OCI-LY1 (cell line): ENCODE measurements at regions not wholly inside any gene's neighbourhood (a gene's known extent, or its start where the extent isn't known, plus 50 kb on each side); places are given as distances from the start of the nearest gene placed in this dataset.

Source experiments
- H2AFZ ChIP-seq: fragments of 200-600 bp; sonication (generic), shearing (Covaris generic); 2 replicates; pipeline ENCODE4 v1.6.0; 2014; ENCODE audit warnings: antibody characterized with exemption, mild to moderate bottlenecking, low read length
- H3F3A ChIP-seq: fragments of 200-600 bp; sonication (generic), shearing (Covaris generic); 2 replicates; pipeline ENCODE4 v1.6.0; 2014; ENCODE audit warnings: mild to moderate bottlenecking, antibody characterized with exemption, low read length, moderate library complexity; ENCODE audit not compliant: insufficient read depth
- H3K27ac ChIP-seq: fragments of 200-600 bp; sonication (generic); 2 replicates; pipeline ENCODE4 v1.5.1; 2014; ENCODE audit warnings: low read length, mixed run types, mild to moderate bottlenecking, low read depth; ENCODE audit not compliant: poor library complexity, severe bottlenecking
- H3K27me3 ChIP-seq: fragments of 200-600 bp; sonication (generic); 2 replicates; pipeline ENCODE4 v1.6.0; 2014; ENCODE audit warnings: antibody characterized with exemption, mild to moderate bottlenecking, low read length, moderate library complexity; ENCODE audit not compliant: insufficient read depth
- H3K36me3 ChIP-seq: fragments of 200-600 bp; sonication (generic); 2 replicates; pipeline ENCODE4 v1.6.1; 2014; ENCODE audit warnings: mild to moderate bottlenecking, antibody characterized with exemption, low read length, moderate library complexity, mixed read lengths; ENCODE audit not compliant: insufficient read depth
- H3K4me1 ChIP-seq: fragments of 200-600 bp; sonication (generic); 2 replicates; pipeline ENCODE4 v1.5.1; 2014; ENCODE audit warnings: mild to moderate bottlenecking, low read length, moderate library complexity; ENCODE audit not compliant: insufficient read depth, severe bottlenecking
- H3K4me2 ChIP-seq: fragments of 200-600 bp; sonication (generic), shearing (Covaris generic); 2 replicates; pipeline ENCODE4 v1.6.1; 2014; ENCODE audit warnings: low read length
- H3K4me3 ChIP-seq: fragments of 200-600 bp; sonication (generic); 2 replicates; pipeline ENCODE4 v1.5.1; 2014; ENCODE audit warnings: low read length, low read depth, mild to moderate bottlenecking, mixed read lengths; ENCODE audit not compliant: poor library complexity, severe bottlenecking
- H3K79me2 ChIP-seq: fragments of 200-600 bp; shearing (Covaris generic); 2 replicates; pipeline ENCODE4 v1.6.1; 2016; ENCODE audit warnings: mixed run types, low read length, mixed read lengths; ENCODE audit not compliant: insufficient read depth
- H3K9ac ChIP-seq: fragments of 200-600 bp; sonication (generic), shearing (Covaris generic); 2 replicates; pipeline ENCODE4 v1.6.1; 2014; ENCODE audit warnings: mild to moderate bottlenecking, low read length, mixed read lengths
- H3K9me2 ChIP-seq: fragments of 200-600 bp; sonication (generic), shearing (Covaris generic); 2 replicates; pipeline ENCODE4 v1.6.1; 2014; ENCODE audit warnings: low read depth, mild to moderate bottlenecking, low read length, mixed read lengths
- H3K9me3 ChIP-seq: fragments of 200-600 bp; shearing (Covaris generic); 2 replicates; pipeline ENCODE4 v1.6.1; 2014; ENCODE audit warnings: low read length, mixed read lengths
- H4K20me1 ChIP-seq: fragments of 200-600 bp; sonication (generic), shearing (Covaris generic); 2 replicates; pipeline ENCODE4 v1.6.0; 2016; ENCODE audit warnings: mild to moderate bottlenecking, low read length; ENCODE audit not compliant: insufficient read depth
- EZH2 ChIP-seq: fragments of 200-600 bp; sonication (generic), shearing (Covaris generic); IDR thresholded peaks from 2 replicates; pipeline ENCODE4 v1.8.0; 2017; ENCODE audit warnings: borderline replicate concordance, mixed run types, mild to moderate bottlenecking, antibody characterized with exemption, low read length, moderate library complexity, mixed read lengths
- TF ChIP-seq, protein P1 (sequence below): fragments of 200-600 bp; sonication (generic), shearing (Covaris generic); IDR thresholded peaks from 2 replicates; pipeline ENCODE4 v1.5.1; 2017; ENCODE audit warnings: mild to moderate bottlenecking, antibody characterized with exemption, low read length, moderate library complexity, mixed read lengths

DNA sequence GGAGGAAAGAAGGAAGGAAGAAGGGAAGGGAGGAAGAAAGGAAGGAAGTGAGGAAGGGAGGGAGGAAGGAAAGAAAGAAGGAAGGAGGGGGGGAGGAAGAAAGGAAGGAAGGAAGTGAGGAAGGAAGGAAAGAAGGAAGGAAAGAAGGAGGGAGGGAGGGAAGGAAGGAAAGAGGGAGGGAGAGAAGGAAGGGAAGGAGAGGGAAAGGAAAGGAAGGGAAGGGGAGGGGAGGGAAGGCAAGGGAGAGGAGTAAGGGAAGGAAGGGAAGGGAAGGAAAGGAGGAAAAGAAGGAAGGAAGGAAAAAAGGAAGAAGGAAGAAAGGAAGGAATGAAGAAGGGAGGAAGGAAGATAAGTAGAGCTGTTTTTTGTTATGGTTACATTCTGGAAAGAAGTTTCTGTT, 141.2 kb downstream of the LRRC3B start:
- no peak overlapping the region for H3K4me2 ChIP-seq
- TF ChIP-seq, protein P1, sequence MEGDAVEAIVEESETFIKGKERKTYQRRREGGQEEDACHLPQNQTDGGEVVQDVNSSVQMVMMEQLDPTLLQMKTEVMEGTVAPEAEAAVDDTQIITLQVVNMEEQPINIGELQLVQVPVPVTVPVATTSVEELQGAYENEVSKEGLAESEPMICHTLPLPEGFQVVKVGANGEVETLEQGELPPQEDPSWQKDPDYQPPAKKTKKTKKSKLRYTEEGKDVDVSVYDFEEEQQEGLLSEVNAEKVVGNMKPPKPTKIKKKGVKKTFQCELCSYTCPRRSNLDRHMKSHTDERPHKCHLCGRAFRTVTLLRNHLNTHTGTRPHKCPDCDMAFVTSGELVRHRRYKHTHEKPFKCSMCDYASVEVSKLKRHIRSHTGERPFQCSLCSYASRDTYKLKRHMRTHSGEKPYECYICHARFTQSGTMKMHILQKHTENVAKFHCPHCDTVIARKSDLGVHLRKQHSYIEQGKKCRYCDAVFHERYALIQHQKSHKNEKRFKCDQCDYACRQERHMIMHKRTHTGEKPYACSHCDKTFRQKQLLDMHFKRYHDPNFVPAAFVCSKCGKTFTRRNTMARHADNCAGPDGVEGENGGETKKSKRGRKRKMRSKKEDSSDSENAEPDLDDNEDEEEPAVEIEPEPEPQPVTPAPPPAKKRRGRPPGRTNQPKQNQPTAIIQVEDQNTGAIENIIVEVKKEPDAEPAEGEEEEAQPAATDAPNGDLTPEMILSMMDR, result no peak
- TF ChIP-seq EZH2, result no peak

DNA sequence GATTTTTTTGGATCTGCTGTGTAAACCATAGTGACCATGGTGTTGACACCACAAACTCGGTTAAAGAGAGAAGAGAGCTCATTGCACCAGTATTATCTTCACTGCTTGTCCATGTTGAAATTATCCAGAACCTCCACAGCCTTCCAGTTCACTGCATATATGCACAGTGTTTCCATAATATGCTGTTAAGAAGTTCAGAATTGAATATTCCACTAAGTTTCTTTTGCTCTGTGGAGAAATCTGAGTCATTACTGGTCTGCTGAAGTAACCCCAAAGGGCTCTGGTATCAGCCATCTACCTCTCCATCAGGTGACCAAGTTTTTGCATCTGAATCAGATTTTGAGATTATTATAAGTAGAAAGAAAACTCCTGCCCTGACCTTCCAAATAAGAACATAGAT, 143.5 kb downstream of the LRRC3B start:
- no peaks in the 10 kb centered on the region for H3K27me3 ChIP-seq
- H3K36me3 ChIP-seq, result no peaks in the 10 kb centered on the region
- no peak overlapping the region for H3K4me2 ChIP-seq
- H4K20me1 ChIP-seq, result no peaks in the 10 kb centered on the region
- H3K4me3 ChIP-seq, result no peak overlapping the region
- no peaks in the 10 kb centered on the region for H3K79me2 ChIP-seq
- no peaks in the 10 kb centered on the region for H3F3A ChIP-seq
- no peaks in the 10 kb centered on the region for H3K9me3 ChIP-seq
- H3K9ac ChIP-seq, result no peak overlapping the region
- H3K9me2 ChIP-seq, result no peaks in the 10 kb centered on the region
- no peak for TF ChIP-seq EZH2
- TF ChIP-seq, protein P1, result no peak
- no peak overlapping the region for H2AFZ ChIP-seq
- H3K27ac ChIP-seq, result no peak overlapping the region
- H3K4me1 ChIP-seq, result no peaks in the 10 kb centered on the region

More for the DNA sequence above, 141.2 kb downstream of the LRRC3B start:
- H2AFZ ChIP-seq, result no peak overlapping the region
- no peaks in the 10 kb centered on the region for H3K4me1 ChIP-seq
- H3K36me3 ChIP-seq, result no peaks in the 10 kb centered on the region
- H3K4me3 ChIP-seq, result no peak overlapping the region
- no peaks in the 10 kb centered on the region for H4K20me1 ChIP-seq
- H3K9me3 ChIP-seq, result no peaks in the 10 kb centered on the region
- no peaks in the 10 kb centered on the region for H3K9me2 ChIP-seq
- H3K27ac ChIP-seq, result no peak overlapping the region
- H3K27me3 ChIP-seq, result no peaks in the 10 kb centered on the region
- H3K9ac ChIP-seq, result no peak overlapping the region
- no peaks in the 10 kb centered on the region for H3F3A ChIP-seq
- no peaks in the 10 kb centered on the region for H3K79me2 ChIP-seq

DNA sequence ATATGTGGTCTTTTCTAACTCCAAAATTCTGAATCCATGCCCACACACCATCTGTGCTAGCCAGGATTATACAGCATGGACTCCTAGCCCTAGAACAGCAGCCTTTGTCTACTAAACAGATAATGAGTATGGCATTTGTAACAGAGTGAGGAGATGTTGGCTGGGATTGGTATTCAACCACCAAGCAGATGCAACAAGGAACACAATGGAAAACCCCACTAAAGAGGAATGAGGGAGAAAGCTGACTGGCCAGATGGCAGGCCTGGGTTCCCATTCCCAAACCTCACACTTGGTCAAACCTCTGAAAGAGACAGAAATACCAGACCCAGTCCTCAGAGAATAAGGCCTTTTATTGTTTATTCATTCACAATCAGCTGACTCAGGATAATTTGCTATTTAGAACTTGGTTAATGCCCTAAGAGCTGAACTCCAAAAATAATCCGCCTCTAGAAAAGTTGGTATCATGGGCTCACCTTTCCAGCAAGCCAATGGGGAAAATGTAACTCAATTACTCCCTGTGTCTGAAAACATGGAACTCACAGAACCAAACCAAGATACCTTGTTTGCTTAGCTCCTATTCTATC, 145.6 kb downstream of the LRRC3B start:
- no peak overlapping the region for H3K9ac ChIP-seq
- no peaks in the 10 kb centered on the region for H3K36me3 ChIP-seq
- no peaks in the 10 kb centered on the region for H3F3A ChIP-seq
- H3K27me3 ChIP-seq, result no peaks in the 10 kb centered on the region
- H3K4me2 ChIP-seq, result no peak overlapping the region
- no peaks in the 10 kb centered on the region for H4K20me1 ChIP-seq
- no peak overlapping the region for H2AFZ ChIP-seq
- H3K4me3 ChIP-seq, result no peak overlapping the region
- no peaks in the 10 kb centered on the region for H3K9me2 ChIP-seq
- no peaks in the 10 kb centered on the region for H3K79me2 ChIP-seq
- TF ChIP-seq, protein P1, result no peak
- no peak for TF ChIP-seq EZH2
- no peaks in the 10 kb centered on the region for H3K9me3 ChIP-seq
- no peak overlapping the region for H3K27ac ChIP-seq
- no peaks in the 10 kb centered on the region for H3K4me1 ChIP-seq
